Neural cell (in vitro differentiated cells): ENCODE measurements at regions not wholly inside any gene's neighbourhood (a gene's known extent, or its start where the extent isn't known, plus 50 kb on each side); places are given as distances from the start of the nearest gene placed in this dataset.

Experiments
- H2AFZ ChIP-seq: fragments of 200-600, 300-800 bp; sonication (generic), shearing (Covaris generic); 2 replicates; pipeline ENCODE4 v1.6.0; 2014; ENCODE audit warnings: low read depth, mild to moderate bottlenecking, antibody characterized with exemption, low read length, moderate library complexity
- H3F3A ChIP-seq: fragments of 200-600 bp; shearing (Covaris generic); 2 replicates; pipeline ENCODE4 v1.6.1; 2016; ENCODE audit warnings: mild to moderate bottlenecking, moderate library complexity, mixed read lengths, antibody characterized with exemption, low read length; ENCODE audit not compliant: insufficient read depth, poor library complexity, severe bottlenecking
- H3K27ac ChIP-seq: fragments of 200-600, 300-800 bp; sonication (generic), shearing (Covaris generic); 2 replicates; pipeline ENCODE4 v1.5.1; 2014; ENCODE audit warnings: mild to moderate bottlenecking, low read length, moderate library complexity
- H3K27me3 ChIP-seq: fragments of 300-800, 200-600 bp; sonication (generic), shearing (Covaris generic); 2 replicates; pipeline ENCODE4 v1.6.0; 2014; ENCODE audit warnings: mild to moderate bottlenecking, low read depth, low read length, moderate library complexity; ENCODE audit not compliant: insufficient read depth
- H3K36me3 ChIP-seq: fragments of 300-800, 200-600 bp; sonication (generic), shearing (Covaris generic); 2 replicates; pipeline ENCODE4 v1.5.1; 2014; ENCODE audit warnings: mild to moderate bottlenecking, antibody characterized with exemption, low read length, moderate library complexity; ENCODE audit not compliant: insufficient read depth
- H3K4me2 ChIP-seq: fragments of 300-800, 200-600 bp; sonication (generic), shearing (Covaris generic); 2 replicates; pipeline ENCODE4 v1.6.0; 2014; ENCODE audit warnings: mild to moderate bottlenecking, low read length
- H3K4me3 ChIP-seq: fragments of 300-800, 200-600 bp; sonication (generic), shearing (Covaris generic); 2 replicates; pipeline ENCODE4 v1.5.1; 2014; ENCODE audit warnings: mild to moderate bottlenecking, low read length, moderate library complexity
- H3K79me2 ChIP-seq: fragments of 200-600 bp; shearing (Covaris generic); replicated peaks from 2 replicates; pipeline ENCODE4 v1.6.0; 2014; ENCODE audit warnings: mild to moderate bottlenecking, low read length, moderate library complexity; ENCODE audit not compliant: insufficient read depth
- H3K9ac ChIP-seq: fragments of 300-800, 200-600 bp; sonication (generic), shearing (Covaris generic); 2 replicates; pipeline ENCODE4 v1.6.1; 2016; ENCODE audit warnings: mild to moderate bottlenecking, low read length, mixed read lengths
- H3K9me2 ChIP-seq: fragments of 200-600 bp; shearing (Covaris generic); 2 replicates; pipeline ENCODE4 v1.6.1; 2016; ENCODE audit warnings: mild to moderate bottlenecking, low read length, mixed read lengths; ENCODE audit not compliant: insufficient read depth
- H3K9me3 ChIP-seq: fragments of 200-600, 300-800 bp; sonication (generic), shearing (Covaris generic); 2 replicates; pipeline ENCODE4 v1.6.1; 2016; ENCODE audit warnings: mild to moderate bottlenecking, mixed run types, low read length, moderate library complexity, mixed read lengths
- H4K20me1 ChIP-seq: fragments of 200-600 bp; shearing (Covaris generic); 2 replicates; pipeline ENCODE4 v1.6.1; 2016; ENCODE audit warnings: mild to moderate bottlenecking, mixed run types; ENCODE audit not compliant: insufficient read depth
- EP300 ChIP-seq: fragments of 450-650 bp; conservative IDR thresholded peaks from 2 replicates; pipeline ENCODE4 v1.6.1; 2014; ENCODE audit warnings: antibody characterized with exemption, mild to moderate bottlenecking, moderate library complexity; ENCODE audit not compliant: poor library complexity, severe bottlenecking
- EZH2 ChIP-seq: fragments of 200-600, 300-800 bp; shearing (Covaris generic), sonication (generic); IDR thresholded peaks from 2 replicates; pipeline ENCODE4 v1.6.1; 2014; ENCODE audit warnings: antibody characterized with exemption, low read length, borderline replicate concordance, mild to moderate bottlenecking; ENCODE audit not compliant: insufficient read depth, poor library complexity, severe bottlenecking
- MXI1 ChIP-seq: fragments of 450-650 bp; conservative IDR thresholded peaks from 2 replicates; pipeline ENCODE4 v1.6.1; 2014; ENCODE audit warnings: antibody characterized with exemption, mild to moderate bottlenecking; ENCODE audit not compliant: poor library complexity, severe bottlenecking
- POLR2AphosphoS5 ChIP-seq: IDR thresholded peaks from 2 replicates; pipeline ENCODE4 v1.6.1; 2012
- RAD21 ChIP-seq: fragments of 450-650 bp; conservative IDR thresholded peaks from 2 replicates; pipeline ENCODE4 v1.6.1; 2014; ENCODE audit warnings: antibody characterized with exemption, mild to moderate bottlenecking, moderate library complexity
- SMC3 ChIP-seq: fragments of 450-650 bp; conservative IDR thresholded peaks from 2 replicates; pipeline ENCODE4 v1.6.1; 2014; ENCODE audit warnings: antibody characterized with exemption, mild to moderate bottlenecking, moderate library complexity; ENCODE audit not compliant: poor library complexity
- TAF1 ChIP-seq: IDR thresholded peaks from 2 replicates; pipeline ENCODE4 v1.6.1; 2012; ENCODE audit warnings: low read depth
- TF ChIP-seq, protein P1 (sequence below): IDR thresholded peaks from 2 replicates; pipeline ENCODE4 v1.6.1; 2012; ENCODE audit warnings: borderline replicate concordance
- TF ChIP-seq, protein P2 (sequence below): fragments of 450-650 bp; IDR thresholded peaks from 2 replicates; pipeline ENCODE4 v1.5.1; 2014; ENCODE audit warnings: antibody characterized with exemption, mild to moderate bottlenecking, moderate library complexity; ENCODE audit not compliant: poor library complexity, severe bottlenecking

DNA sequence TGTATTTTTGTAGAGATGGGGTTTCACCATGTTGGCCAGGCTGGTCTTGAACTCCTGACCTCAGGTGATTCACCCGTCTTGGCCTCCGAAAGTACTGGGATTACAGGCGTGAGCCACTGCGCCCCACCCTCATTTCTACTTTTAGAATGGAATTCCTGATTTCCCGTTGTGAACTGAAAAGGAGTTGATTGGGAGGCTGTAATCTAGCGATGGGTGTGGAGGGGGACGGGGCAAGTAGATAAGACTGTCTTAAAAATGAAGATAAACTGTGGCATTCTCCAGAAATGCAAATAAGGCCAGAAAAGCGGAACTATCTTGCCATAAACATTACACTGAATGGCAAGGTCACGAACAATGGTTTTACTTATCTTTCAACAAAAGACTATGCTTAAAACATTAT lies 135.4 kb downstream of the TRIB2 start:
- no peak for TF ChIP-seq TAF1
- no peak for TF ChIP-seq MXI1
- TF ChIP-seq RAD21, result no peak
- TF ChIP-seq, protein P1, sequence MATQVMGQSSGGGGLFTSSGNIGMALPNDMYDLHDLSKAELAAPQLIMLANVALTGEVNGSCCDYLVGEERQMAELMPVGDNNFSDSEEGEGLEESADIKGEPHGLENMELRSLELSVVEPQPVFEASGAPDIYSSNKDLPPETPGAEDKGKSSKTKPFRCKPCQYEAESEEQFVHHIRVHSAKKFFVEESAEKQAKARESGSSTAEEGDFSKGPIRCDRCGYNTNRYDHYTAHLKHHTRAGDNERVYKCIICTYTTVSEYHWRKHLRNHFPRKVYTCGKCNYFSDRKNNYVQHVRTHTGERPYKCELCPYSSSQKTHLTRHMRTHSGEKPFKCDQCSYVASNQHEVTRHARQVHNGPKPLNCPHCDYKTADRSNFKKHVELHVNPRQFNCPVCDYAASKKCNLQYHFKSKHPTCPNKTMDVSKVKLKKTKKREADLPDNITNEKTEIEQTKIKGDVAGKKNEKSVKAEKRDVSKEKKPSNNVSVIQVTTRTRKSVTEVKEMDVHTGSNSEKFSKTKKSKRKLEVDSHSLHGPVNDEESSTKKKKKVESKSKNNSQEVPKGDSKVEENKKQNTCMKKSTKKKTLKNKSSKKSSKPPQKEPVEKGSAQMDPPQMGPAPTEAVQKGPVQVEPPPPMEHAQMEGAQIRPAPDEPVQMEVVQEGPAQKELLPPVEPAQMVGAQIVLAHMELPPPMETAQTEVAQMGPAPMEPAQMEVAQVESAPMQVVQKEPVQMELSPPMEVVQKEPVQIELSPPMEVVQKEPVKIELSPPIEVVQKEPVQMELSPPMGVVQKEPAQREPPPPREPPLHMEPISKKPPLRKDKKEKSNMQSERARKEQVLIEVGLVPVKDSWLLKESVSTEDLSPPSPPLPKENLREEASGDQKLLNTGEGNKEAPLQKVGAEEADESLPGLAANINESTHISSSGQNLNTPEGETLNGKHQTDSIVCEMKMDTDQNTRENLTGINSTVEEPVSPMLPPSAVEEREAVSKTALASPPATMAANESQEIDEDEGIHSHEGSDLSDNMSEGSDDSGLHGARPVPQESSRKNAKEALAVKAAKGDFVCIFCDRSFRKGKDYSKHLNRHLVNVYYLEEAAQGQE, result no peak
- no peak for TF ChIP-seq SMC3
- TF ChIP-seq, protein P2, sequence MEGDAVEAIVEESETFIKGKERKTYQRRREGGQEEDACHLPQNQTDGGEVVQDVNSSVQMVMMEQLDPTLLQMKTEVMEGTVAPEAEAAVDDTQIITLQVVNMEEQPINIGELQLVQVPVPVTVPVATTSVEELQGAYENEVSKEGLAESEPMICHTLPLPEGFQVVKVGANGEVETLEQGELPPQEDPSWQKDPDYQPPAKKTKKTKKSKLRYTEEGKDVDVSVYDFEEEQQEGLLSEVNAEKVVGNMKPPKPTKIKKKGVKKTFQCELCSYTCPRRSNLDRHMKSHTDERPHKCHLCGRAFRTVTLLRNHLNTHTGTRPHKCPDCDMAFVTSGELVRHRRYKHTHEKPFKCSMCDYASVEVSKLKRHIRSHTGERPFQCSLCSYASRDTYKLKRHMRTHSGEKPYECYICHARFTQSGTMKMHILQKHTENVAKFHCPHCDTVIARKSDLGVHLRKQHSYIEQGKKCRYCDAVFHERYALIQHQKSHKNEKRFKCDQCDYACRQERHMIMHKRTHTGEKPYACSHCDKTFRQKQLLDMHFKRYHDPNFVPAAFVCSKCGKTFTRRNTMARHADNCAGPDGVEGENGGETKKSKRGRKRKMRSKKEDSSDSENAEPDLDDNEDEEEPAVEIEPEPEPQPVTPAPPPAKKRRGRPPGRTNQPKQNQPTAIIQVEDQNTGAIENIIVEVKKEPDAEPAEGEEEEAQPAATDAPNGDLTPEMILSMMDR, result no peak
- no peak for TF ChIP-seq POLR2AphosphoS5
- TF ChIP-seq EZH2, result no peak
- TF ChIP-seq EP300, result no peak
- H3K9me2 ChIP-seq, result no peaks in the 10 kb centered on the region
- H3K79me2 ChIP-seq, result no peaks in the 10 kb centered on the region
- no peak overlapping the region for H3K4me2 ChIP-seq
- H3K27ac ChIP-seq, result no peak overlapping the region
- no peaks in the 10 kb centered on the region for H3K9me3 ChIP-seq
- H4K20me1 ChIP-seq, result no peaks in the 10 kb centered on the region
- no peak overlapping the region for H3K9ac ChIP-seq
- H3F3A ChIP-seq, result no peaks in the 10 kb centered on the region
- H3K36me3 ChIP-seq, result no peaks in the 10 kb centered on the region
- no peak overlapping the region for H2AFZ ChIP-seq
- H3K27me3 ChIP-seq, result no peaks in the 10 kb centered on the region
- no peak overlapping the region for H3K4me3 ChIP-seq

DNA sequence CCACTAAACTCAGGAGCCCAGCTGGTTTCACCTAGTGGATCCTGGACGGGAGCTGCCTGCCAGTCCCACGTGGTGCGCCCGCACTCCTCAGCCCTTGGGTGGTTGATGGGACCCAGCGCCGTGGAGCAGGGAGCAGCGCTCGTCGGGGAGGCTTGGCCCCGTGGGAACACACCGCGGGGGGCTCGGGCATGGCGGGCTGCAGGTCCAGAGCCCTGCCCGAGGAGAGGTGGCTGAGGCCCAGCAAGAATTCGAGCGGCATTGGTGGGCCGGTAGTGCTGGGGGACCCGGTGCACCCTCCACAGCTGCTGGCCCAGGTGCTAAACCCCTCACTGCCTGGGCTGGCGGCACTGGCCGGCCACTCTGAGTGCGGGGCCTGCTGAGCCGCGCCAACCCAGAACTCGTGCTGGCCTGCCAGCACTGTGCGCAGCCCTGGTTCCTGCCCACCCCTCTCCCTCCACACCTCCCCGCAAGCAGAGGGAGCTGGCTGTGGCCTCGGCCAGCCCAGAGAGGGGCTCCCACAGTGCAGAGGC lies 137.3 kb downstream of the TRIB2 start:
- H3K4me2 ChIP-seq, result no peak overlapping the region
- no peaks in the 10 kb centered on the region for H3K9me3 ChIP-seq
- H3K9me2 ChIP-seq, result no peaks in the 10 kb centered on the region
- H3K27ac ChIP-seq, result no peak overlapping the region
- H3K4me3 ChIP-seq, result no peak overlapping the region
- no peaks in the 10 kb centered on the region for H3K27me3 ChIP-seq
- no peaks in the 10 kb centered on the region for H3F3A ChIP-seq
- H3K9ac ChIP-seq, result no peak overlapping the region
- H3K36me3 ChIP-seq, result no peaks in the 10 kb centered on the region
- H2AFZ ChIP-seq, result no peak overlapping the region
- H3K79me2 ChIP-seq, result no peaks in the 10 kb centered on the region
- no peaks in the 10 kb centered on the region for H4K20me1 ChIP-seq
- TF ChIP-seq, protein P1, result no peak
- TF ChIP-seq MXI1, result no peak
